HG03159 (cell line): ENCODE measurements at regions not wholly inside any gene's neighbourhood (a gene's known extent, or its start where the extent isn't known, plus 50 kb on each side); places are given as distances from the start of the nearest gene placed in this dataset.
A peak's percentile ranks its signal among the peaks of the same experiment; 100 is the strongest.

Experiments
- ATAC-seq: cut with Tn5 transposase; IDR thresholded peaks from one replicate; pipeline ENCODE4 v1.9.1; 2021; ENCODE audit warnings: mild to moderate bottlenecking, moderate library complexity; ENCODE audit not compliant: unreplicated experiment

DNA sequence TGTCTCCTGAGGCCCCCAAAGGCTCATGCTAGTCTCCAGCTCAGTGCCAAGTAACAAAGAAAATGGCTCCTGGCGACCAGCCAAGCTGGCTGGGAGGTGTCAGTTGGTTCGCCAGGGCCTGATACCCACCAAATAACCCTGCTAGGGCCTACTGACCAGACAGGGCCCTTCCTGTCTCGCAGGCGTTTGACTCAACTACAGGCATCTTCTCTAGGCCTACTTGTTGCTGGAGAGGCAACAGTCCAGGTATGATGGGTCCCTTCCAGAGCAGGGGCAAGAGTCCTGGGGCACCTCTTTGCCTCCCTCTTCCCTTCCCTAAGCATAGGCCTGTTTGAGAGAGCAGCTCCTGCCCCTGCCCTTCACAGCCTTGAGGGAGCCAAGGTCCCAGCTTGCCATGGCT is 147.9 kb upstream of the VANGL1 start:
- ATAC-seq = no peak

DNA sequence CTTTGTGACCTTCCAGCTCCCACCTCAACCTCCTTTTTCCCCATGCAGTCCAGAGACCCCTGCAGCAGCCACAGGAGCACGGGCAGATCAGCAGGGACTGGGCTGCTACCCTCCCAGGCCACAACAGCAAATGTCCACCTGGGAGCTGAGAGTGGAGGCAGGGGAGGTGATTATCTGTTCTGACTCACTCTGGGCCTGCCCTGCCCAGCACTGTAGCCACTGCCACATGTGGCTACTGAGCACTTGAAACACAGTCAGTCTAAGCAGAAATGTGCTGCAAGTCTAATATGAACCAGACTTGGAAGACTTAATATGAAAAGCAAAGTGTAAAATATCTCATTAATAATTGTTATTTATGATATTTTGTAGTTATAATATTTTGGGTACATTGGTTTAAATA is 148.9 kb upstream of the VANGL1 start:
- no peak for ATAC-seq

DNA sequence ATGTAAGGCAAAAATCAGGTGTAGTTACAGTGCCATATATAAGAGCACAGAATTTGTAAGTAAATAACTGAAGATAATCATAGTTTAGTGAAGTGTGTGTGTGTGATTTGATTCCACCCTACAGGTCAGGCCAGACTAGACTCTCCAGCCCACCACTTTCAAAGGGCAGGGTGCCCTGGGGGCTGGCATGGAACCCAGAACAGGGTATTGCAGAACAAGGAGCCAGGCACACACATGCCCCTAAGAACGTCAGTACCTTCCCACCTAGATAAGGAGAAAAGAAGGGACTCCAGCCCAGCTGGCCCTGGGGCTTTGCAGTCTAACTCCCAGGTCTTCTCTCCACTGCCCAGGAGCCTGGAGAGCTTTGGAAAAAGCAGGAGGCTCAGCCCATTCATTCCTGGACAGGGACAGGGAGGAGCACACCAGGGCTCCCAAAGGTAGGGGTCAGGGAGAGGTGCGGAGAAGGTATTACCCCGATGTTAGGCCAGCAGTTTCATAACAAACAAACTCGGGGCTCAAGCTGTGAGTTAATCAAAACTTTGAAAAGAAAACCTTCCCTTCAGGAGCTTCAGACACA is 149.7 kb upstream of the VANGL1 start:
- no peak for ATAC-seq

DNA sequence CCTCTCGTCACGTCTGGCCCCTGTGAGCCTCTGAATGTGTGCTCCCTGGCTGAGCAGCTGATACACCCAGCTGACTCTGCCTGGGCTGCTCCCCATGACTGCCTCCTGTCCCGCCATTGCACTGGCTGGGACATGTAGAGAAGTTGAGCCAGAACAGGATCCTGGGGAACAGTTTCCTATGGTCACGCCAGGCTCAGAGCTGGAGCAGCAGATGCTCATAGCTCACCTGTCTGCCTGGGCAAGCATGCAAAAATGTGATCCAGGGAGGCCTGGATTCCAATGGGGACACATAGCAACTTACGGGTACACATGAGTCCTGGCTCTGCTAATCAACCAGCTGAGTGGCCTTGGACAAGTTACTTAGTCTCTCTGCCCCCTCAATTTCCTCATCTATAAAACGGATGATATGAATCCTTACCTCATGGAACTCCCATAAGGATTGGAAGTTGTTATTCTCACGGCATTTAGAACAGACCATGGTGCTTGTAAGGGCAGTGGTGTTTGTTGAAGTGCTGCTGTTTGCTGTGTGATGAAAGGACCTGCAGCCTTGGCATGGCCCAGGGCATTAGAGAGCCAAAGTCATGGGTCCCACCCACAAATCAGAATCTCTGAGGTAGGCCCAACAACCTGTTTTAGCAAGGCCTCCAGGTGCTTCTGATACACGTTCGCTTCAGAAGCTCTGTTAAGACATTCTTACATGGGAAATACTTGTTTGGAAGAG is 150.3 kb upstream of the VANGL1 start:
- ATAC-seq = no peak

DNA sequence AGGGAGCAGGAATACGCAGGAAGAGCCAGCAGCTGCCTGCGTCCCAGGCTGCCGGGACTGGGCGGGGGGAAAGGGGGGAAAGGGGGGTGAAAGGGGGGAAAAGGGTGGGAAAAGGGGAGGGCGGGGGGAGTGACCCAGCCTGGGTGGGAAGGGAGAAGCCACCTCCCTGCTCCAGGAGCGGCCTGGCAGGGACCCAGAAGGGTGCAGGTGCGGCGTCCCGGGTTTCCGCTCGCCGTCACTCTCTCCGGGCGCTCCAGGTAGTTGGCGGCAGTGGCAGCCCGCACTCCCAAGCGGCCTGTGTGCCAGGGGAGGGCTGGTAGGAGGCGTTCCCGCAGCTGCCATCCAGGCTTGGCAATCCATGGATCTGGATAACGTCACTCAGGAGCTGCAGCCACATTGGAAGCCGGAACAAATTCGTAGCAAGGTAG is 141.0 kb upstream of the NGF start:
- no peak for ATAC-seq

DNA sequence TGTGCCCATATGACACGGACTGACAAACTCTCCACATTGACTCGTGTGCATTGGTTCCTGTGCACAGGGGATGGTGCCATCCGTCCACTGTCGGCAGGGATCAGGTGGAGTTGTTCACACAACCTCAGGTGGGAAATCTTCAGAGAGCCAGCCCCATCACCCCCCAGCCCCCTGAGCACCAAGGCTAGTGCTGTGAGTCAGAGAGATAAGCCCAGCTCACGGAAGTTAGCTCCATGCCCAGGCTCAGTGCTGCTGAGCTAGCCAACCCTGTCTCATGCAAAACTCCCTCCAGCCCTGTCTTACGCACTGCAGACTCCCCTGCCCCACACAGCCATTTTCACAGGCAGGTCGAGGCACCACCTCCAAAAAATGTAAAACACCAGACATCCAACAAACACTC is 139.0 kb upstream of the NGF start:
- no peak for ATAC-seq

DNA sequence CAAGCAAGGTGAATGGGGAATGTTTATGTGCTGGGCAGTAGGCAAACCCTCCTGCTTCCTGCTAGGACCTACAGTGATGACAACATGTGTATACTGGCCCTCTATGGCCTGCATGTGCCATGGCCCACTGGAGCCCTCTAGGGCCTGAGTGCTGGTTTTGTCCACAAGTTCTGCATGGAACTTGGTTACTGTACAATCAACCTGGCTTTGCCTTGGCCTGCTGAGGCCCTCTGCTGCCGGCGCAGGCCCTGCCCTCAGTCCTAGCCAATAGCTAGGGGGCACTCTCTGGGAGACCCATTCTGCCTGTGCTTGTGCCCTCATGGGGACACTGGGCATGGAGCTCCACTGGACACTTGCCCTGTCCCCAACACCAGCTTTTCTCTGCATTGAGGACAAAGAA is 138.6 kb upstream of the NGF start:
- ATAC-seq = no peak

DNA sequence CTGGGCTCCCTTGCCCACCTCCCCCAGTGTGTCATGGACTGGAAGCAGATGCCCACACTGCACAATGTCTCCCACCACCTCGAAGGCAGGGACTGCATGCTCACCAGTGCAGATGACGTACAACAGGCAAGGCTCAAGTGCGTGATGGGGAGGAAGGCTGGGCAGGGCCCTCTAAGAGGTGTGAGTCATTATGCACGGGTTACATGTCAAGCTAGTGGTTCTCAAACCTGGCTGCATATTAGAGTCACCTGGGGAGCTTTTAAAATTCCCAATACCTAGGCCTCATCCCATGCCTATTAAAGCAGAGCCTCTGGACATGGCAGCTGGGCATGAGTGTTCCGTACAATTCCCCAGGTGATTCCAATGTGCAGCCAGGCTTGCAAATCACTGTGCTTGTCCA is 137.9 kb upstream of the NGF start:
- no peak for ATAC-seq

DNA sequence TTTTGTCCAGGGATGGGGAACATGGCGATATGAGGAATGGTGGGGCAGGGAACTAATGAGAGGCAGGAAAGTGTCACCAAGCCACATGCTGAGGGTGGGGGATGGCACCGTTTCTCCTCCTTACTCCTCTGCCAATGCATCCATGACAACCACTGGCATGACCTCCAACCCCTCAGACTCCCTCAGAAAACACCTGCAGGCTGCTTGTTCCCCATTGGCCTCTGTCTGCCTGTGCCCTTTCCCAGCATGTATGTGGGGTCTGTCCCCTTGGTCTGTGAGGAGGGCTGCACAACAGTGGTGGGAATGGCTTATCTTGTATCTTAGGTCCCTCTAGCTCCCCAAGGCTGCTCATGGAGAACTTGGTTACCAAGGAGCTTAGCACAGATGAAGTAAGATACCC is 137.2 kb upstream of the NGF start:
- no peak for ATAC-seq

DNA sequence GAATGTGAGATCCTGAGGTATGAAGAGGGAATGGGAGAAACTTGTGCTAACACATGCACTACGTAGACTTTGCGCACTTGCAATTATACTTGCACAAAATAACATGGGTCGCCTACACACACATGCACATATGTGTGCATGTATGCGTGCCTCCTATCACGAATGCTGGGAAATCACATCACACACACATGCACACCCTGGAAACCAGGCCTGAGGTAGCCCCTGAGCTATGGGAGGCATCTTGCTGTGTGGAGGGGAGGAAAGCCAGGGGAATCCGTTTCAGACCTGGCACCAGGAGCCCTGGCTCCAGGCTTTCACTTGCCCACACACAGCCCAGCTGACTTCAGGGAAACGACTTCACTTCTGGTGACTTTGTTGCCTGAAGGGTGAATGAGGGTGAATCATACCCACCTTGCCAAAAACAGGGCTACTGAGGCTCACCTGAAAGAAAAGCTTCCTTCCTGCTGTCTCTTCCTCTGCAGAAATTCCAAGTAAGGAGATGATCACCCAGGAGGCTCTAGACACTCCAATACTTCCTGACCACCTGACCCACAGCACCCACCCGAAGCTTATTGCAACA is 136.0 kb upstream of the NGF start:
- no peak for ATAC-seq

DNA sequence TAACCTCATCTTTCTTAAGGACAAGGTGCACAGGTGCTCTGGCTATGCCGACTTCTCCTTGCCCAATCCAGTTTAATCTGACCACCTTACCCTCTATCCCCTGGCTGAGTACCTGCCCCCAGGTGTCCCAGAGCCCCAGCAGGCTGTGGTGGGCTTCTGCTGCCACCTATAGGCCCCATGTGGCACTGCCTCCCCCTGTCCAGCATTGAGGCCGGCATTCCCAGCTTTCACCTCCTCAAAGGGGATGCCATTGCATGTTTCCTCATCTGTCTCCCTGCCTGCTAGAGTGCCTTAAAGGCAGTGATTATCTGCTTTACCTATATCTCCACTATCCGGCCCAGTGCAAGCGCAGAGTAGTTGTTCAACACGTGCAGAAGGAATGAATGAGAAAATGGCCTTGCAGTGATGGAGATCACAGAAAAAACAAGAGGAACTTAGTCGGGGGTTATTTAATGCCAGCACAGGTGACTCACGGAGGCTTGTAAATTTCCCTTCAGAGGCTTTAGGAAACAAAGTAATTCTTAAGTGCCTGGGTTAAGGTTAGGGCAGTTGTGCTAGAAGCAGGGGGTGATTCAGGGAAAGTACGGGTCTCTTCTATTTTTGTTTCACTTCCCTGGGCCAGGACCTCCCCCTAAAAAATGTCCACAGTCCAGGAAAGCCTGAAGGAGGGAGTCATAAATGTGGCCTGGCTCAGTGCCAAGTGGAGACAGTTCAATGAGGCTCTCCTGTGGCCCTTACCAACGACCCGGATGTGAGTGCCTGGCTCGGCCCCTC is 131.8 kb upstream of the NGF start:
- peak; percentile 75 for ATAC-seq

DNA sequence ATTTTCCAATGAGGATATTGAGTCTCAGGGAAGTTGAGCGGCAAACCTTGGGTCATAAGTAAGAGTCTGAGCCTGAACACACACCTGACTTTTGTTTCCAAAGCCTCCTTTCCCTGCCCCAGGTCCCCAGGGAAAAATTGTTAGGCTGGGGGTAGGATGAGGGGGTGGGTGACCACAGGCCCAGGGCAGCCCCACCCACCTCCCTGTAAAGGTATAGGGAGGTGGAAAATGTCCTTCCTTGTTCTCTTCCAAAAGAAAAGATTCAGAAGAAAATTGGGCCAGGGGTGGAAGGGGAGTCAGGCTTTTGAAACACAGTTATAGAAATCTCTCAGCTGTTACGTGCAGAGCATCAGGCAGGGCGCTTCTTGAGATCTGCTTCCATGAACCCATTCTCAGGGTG is 129.7 kb upstream of the NGF start:
- no peak for ATAC-seq

DNA sequence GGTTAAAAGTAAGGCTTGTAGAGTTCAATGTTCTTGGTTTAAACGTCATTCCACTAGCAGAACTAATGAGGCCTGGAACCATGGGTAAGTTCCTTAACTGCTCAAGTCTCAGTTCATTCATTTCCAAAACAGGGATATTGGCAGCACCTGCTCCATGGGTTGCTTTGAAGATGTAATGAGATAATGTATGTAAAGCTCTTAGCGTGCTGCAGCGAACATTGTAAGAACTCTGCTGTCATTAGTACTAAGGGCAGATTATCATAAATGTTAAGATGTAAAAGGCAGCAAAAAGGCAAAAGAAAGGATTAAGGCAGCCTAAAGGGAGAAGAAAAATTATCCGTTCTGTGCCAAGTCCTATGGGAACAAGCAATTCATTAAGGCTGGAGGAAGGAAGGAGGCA is 129.1 kb upstream of the NGF start:
- no peak for ATAC-seq

DNA sequence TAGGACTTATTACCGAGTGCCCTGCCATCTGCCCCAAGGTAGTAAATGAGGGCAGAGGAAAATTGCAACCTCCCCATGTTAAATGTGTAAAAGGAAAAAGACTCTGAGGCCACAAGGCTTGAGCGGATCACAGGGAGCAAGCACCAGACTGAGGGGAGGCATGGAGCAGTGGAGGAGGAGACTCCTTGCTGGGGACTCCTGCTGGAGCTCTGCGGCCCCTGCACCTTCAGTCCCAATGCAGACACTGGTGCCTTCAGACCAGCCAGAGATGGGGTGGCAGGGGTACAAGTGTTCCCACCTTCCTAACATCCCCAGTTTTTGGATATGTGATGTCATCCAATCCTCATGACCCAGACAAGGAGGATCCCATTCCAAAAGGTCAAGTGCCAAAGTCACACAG is 128.4 kb upstream of the NGF start:
- ATAC-seq = no peak

DNA sequence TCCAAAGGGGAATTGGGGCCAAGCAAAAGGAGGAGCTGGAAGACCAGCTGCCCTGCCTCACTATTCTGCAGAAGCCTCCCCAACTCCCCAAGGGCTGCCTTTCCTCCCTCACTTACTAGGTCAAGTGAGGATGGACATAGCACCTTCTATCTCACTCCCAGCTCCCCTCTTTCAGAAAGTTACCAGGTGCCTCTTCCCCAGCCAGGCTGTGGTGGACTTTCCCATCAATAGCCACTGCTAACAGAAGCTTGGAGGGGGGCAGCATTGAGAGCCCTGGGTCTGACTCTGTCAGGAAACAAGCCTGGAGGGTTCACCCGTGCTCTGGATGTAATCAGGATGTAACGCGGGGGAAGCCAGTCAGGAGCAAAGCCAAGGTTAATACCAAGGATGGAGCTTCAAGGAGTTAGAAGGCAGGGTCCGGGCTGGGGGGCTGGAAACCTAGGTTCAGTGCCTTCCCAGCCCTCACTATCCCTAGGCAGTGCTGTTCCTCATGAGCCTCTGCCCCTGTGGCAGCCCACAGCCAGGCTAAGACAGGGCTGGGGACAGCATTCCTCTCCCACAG is 127.8 kb upstream of the NGF start:
- no peak for ATAC-seq

DNA sequence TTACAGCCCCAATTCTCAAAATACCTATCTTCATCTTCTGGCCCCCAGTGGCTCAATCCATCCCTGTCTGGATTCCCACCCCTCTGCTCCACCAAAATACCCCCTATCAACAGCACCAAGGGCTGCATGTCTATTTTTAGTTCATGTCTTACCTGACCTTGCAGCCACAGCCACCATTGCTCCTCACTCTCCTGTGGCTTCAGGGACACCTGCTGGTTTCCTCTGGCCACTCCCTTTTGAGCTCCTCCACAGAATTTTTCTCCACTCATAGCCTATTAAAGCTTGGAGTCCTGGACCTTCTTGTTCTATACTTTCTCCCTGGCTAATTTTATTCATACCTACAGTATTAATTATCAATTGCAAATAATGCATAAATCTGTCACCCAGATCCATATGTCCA is 125.3 kb upstream of the NGF start:
- ATAC-seq = no peak

DNA sequence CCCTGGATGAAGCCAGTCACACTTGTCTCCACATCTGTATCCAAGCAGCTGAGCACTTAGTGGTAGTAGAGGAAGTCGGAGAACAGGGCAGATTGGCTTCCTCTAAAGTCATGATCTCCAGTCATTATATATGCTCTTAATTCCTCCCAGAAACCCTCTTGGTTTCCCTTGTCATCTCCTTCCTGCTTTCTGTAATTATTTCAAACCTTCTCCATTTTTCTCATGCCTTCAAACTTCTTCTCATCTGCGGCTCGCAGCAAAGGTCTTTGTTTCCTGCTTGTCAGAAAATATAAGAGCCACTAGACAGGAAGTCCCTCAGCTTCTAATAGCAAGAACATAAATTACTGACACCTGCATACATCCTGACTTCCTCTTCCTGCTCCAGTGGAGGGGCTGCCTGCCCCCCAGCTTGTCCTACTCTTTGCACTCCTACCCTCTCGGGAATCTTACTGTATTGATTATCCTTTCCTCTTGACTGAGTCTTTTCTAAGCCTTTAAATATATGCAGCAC is 124.6 kb upstream of the NGF start:
- no peak for ATAC-seq

DNA sequence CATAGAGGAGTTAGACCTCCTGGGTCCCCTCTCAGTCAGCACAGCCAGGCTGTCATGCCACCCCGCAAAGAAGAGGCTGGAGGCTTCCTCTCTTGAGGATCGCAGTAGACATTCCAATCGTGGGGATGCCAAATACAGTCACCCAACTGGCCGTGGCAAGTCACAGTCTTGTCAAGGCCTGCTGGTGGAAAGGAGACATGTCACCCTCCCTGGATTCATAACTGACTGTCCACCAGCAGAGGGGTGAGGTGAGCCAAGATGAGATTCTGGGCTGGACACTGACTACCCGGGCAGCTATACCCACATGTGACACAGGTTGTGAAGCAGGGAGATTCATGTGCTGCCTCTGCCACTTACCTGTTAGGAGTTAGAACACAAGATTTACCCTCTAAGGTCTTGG is 123.5 kb upstream of the NGF start:
- no peak for ATAC-seq

DNA sequence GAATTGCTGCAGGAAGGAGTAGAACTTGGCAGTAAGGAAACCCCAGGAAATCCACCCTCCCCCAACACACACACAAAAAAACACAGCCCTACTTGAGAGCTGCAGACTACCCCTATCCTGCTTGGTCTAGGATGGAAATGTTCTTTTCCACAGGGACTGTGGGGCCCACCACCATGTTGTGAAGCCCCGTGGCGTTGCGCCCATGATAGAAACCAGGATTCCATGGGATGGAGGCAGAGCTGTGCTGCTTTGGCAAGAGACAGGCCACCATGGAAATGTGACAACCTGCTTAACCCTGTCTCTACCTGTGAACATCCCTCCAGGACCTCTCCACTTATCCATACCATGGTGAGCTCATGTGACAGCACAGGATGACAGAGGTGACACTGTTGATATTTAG is 121.1 kb upstream of the NGF start:
- ATAC-seq = no peak

DNA sequence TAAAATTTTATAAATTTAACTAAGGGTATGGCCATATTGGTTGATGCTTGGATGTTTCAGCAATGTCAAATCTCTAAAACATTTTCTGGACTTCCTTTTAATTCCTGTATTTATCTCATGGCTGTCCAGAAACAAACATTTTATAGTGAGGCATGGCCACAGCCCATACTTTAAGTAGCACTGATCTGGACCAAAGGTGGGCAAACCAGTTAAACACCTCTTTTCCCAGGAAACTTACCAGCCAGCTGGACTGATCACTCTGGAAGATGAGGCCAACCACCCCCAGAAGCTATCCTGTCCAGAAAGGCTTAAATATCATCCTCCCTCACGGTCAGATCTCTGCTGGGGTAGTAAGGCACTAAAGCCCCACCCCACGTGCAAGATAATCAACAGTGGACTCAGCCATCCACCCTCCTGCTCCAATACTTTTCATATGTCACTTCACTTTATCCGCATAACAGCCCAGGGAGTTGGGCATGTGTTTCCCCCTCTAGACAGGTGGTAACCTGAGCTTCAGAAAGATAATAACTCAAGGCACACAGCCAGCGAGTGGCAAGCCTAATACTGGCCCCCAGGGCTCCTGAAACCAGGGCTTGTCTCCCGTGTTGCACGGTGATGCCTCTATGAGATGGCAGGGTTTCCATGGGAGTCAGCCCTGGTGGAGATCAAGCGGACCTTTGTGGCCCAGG is 120.5 kb upstream of the NGF start:
- ATAC-seq = no peak

DNA sequence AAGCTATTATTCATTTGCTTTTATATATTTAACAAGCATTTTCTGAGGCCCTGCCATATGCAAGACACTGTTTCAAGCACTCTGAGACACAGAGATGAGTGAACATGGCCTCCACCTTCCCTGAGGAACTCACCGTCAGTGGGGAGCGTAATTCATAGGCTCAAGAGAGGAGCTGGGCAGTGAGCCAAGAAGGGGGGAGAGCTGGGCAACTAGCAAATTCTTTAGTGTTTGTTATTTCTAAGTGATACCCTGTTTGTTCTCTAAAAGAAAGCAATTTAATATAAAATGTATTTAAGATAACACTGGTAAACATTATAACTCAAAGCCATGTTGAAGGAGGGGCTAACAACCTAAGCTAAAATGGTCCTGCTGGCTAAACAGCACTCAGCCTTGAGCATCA is 119.2 kb upstream of the NGF start:
- ATAC-seq = no peak
